H1 (cell line): ENCODE measurements at regions not wholly inside any gene's neighbourhood (a gene's known extent, or its start where the extent isn't known, plus 50 kb on each side); places are given as distances from the start of the nearest gene placed in this dataset.

Experiments
- CTCF ChIA-PET: fragments of 300-600 bp; sonication (Branson Sonifier 250); formaldehyde crosslinking; loops from one replicate; lab custom pipeline; 2021; ENCODE audit not compliant: partially characterized antibody; lab: Charles Lee
- POLR2A ChIA-PET: fragments of 300-600 bp; sonication (Branson Sonifier 250); formaldehyde crosslinking; loops from one replicate; lab custom pipeline; 2021; ENCODE audit warnings: inconsistent platforms; ENCODE audit not compliant: partially characterized antibody; lab: Charles Lee
- DNase-seq, 2 experiments: peaks; one replicate each; pipeline versions ENCODE4 v3.0.0 to v3.0.0-alpha.2; 2010 to 2022; ENCODE audit warnings: low spot score in 2 of 2, low read depth in 1 of 2, mixed read lengths in 1 of 2
- FAIRE-seq: peaks from 2 replicates; lab custom pipeline; 2011; peaks lifted over from hg19 to GRCh38; lab: Jason Lieb, UNC
- H2AFZ ChIP-seq: 2 replicates; pipeline ENCODE4 v1.8.1; 2012; ENCODE audit warnings: low read length, inconsistent platforms
- H2AK5ac ChIP-seq: 2 replicates; pipeline ENCODE4 v1.6.1; 2013; ENCODE audit warnings: low read depth, low read length
- H2BK120ac ChIP-seq: replicated peaks from 2 replicates; pipeline ENCODE3; 2013; ENCODE audit warnings: low read depth, low read length, inconsistent platforms
- H2BK12ac ChIP-seq: 2 replicates; pipeline ENCODE4 v1.6.1; 2013; ENCODE audit warnings: low read depth, low read length
- H2BK15ac ChIP-seq: 2 replicates; pipeline ENCODE4 v1.6.1; 2013; ENCODE audit warnings: low read length
- H2BK20ac ChIP-seq: 2 replicates; pipeline ENCODE4 v1.6.1; 2013; ENCODE audit warnings: low read length
- H2BK5ac ChIP-seq: 2 replicates; pipeline ENCODE4 v1.6.1; 2013; ENCODE audit warnings: low read depth, low read length
- H3K14ac ChIP-seq: 2 replicates; pipeline ENCODE4 v1.6.1; 2013; ENCODE audit warnings: inconsistent platforms; ENCODE audit not compliant: insufficient read length
- H3K18ac ChIP-seq: 2 replicates; pipeline ENCODE4 v1.6.1; 2013; ENCODE audit warnings: low read length; ENCODE audit errors: extremely low read depth
- H3K23ac ChIP-seq: 2 replicates; pipeline ENCODE4 v1.6.1; 2013; ENCODE audit warnings: inconsistent platforms; ENCODE audit not compliant: insufficient read length
- H3K23me2 ChIP-seq: 2 replicates; pipeline ENCODE4 v1.6.1; 2013; ENCODE audit warnings: low read depth, low read length
- H3K27ac ChIP-seq: 2 replicates; pipeline ENCODE4 v1.6.1; 2011; ENCODE audit warnings: low read depth, low read length, inconsistent platforms
- H3K27me3 ChIP-seq, 4 experiments: replicated peaks in 1 of 4; 1 replicate in 1 of 4; 2 replicates in 3 of 4; pipeline versions ENCODE4 v1.6.1 to v1.8.1; 2011 to 2013; ENCODE audit warnings: low read length in 3 of 4, mild to moderate bottlenecking in 3 of 4, inconsistent platforms in 2 of 4, mixed read lengths in 2 of 4, moderate library complexity in 1 of 4; ENCODE audit not compliant: control insufficient read depth in 3 of 4, insufficient read depth in 3 of 4; ENCODE audit errors: extremely low read depth in 1 of 4
- H3K36me3 ChIP-seq, 4 experiments: 2 replicates each; pipeline versions ENCODE4 v1.6.1 to v1.8.1; 2011 to 2013; ENCODE audit warnings: mild to moderate bottlenecking in 4 of 4, low read length in 3 of 4, moderate library complexity in 2 of 4, control low read depth in 1 of 4, inconsistent platforms in 1 of 4; ENCODE audit not compliant: insufficient read depth in 4 of 4, control insufficient read depth in 2 of 4
- H3K4ac ChIP-seq: replicated peaks from 2 replicates; pipeline ENCODE3; 2013; ENCODE audit warnings: low read length, low read depth, mixed read lengths, inconsistent platforms; ENCODE audit not compliant: insufficient read length
- H3K4me1 ChIP-seq, 4 experiments: replicated peaks in 1 of 4; 1 replicate in 1 of 4; 2 replicates in 3 of 4; pipeline versions ENCODE4 v1.6.1 to v1.8.1; 2011 to 2013; ENCODE audit warnings: low read length in 3 of 4, inconsistent platforms in 2 of 4, mixed read lengths in 1 of 4; ENCODE audit not compliant: insufficient read depth in 4 of 4, control insufficient read depth in 3 of 4
- H3K4me2 ChIP-seq, 2 experiments: 2 replicates each; pipeline versions ENCODE4 v1.6.1 to v1.8.1; 2011 to 2013; ENCODE audit warnings: low read depth in 2 of 2, low read length in 2 of 2, control low read depth in 1 of 2, inconsistent platforms in 1 of 2, mild to moderate bottlenecking in 1 of 2; ENCODE audit not compliant: insufficient read depth in 1 of 2
- H3K4me3 ChIP-seq, 4 experiments: fragments of 200-600, 300-600 bp in 1 of 4; sonication (generic), shearing (Covaris generic), sonication (Bioruptor Twin) in 1 of 4; 2 replicates each; pipeline versions ENCODE4 v1.5.1 to v1.8.1; 2011 to 2016; ENCODE audit warnings: low read length in 4 of 4, low read depth in 3 of 4, control low read depth in 2 of 4, inconsistent platforms in 2 of 4, mild to moderate bottlenecking in 2 of 4, mixed read lengths in 1 of 4, moderate library complexity in 1 of 4; ENCODE audit not compliant: insufficient read depth in 2 of 4; ENCODE audit errors: extremely low read depth in 1 of 4
- H3K56ac ChIP-seq: replicated peaks from 2 replicates; pipeline ENCODE3; 2013; ENCODE audit warnings: low read depth, mild to moderate bottlenecking, mixed read lengths, low read length, inconsistent platforms; ENCODE audit not compliant: insufficient read length
- H3K79me1 ChIP-seq: 2 replicates; pipeline ENCODE4 v1.6.1; 2013; ENCODE audit warnings: low read depth, low read length, control low read depth
- H3K79me2 ChIP-seq, 2 experiments: 2 replicates each; pipeline versions ENCODE4 v1.6.1 to v1.8.1; 2012 to 2013; ENCODE audit warnings: low read length in 2 of 2, mild to moderate bottlenecking in 2 of 2, inconsistent platforms in 1 of 2; ENCODE audit not compliant: insufficient read depth in 2 of 2, control insufficient read depth in 1 of 2
- H3K9ac ChIP-seq, 4 experiments: replicated peaks in 1 of 4; 1 replicate in 1 of 4; 2 replicates in 3 of 4; pipeline versions ENCODE4 v1.6.1 to v1.8.1; 2011 to 2013; ENCODE audit warnings: low read depth in 3 of 4, low read length in 3 of 4, control low read depth in 2 of 4, mild to moderate bottlenecking in 2 of 4, moderate library complexity in 2 of 4, inconsistent platforms in 1 of 4; ENCODE audit errors: extremely low read depth in 1 of 4
- H3K9me3 ChIP-seq, 2 experiments: 2 replicates each; pipeline versions ENCODE4 v1.6.1 to v1.8.1; 2012 to 2013; ENCODE audit warnings: mild to moderate bottlenecking in 2 of 2, moderate library complexity in 2 of 2, control low read depth in 1 of 2, inconsistent platforms in 1 of 2, low read depth in 1 of 2, low read length in 1 of 2, mixed read lengths in 1 of 2; ENCODE audit not compliant: insufficient read depth in 2 of 2
- H4K20me1 ChIP-seq, 2 experiments: replicated peaks in 1 of 2; 2 replicates each; pipeline versions ENCODE3 to v1.8.1; 2011 to 2013; ENCODE audit warnings: inconsistent platforms in 2 of 2, low read length in 2 of 2, mild to moderate bottlenecking in 1 of 2; ENCODE audit not compliant: insufficient read depth in 2 of 2, control insufficient read depth in 1 of 2
- H4K5ac ChIP-seq: 2 replicates; pipeline ENCODE4 v1.6.1; 2013; ENCODE audit warnings: low read length, low read depth, mixed read lengths, inconsistent platforms; ENCODE audit not compliant: insufficient read length
- H4K8ac ChIP-seq: 2 replicates; pipeline ENCODE4 v1.8.0; 2013; ENCODE audit warnings: mild to moderate bottlenecking, moderate library complexity, low read length, inconsistent platforms; ENCODE audit not compliant: insufficient read depth; ENCODE audit errors: extremely low read depth
- H4K91ac ChIP-seq: replicated peaks from 2 replicates; pipeline ENCODE3; 2013; ENCODE audit warnings: low read length, mixed read lengths, inconsistent platforms; ENCODE audit not compliant: insufficient read length
- ATF3 ChIP-seq: IDR thresholded peaks from 2 replicates; pipeline ENCODE4 v1.6.1; 2011; ENCODE audit warnings: low read depth, mild to moderate bottlenecking, low read length; ENCODE audit not compliant: insufficient read depth
- CHD2 ChIP-seq: IDR thresholded peaks from 2 replicates; pipeline ENCODE4 v1.6.1; 2012; ENCODE audit warnings: low read length, improper control_type of control experiment
- GABPA ChIP-seq: IDR thresholded peaks from 2 replicates; pipeline ENCODE4 v1.6.1; 2011; ENCODE audit warnings: mild to moderate bottlenecking, low read length, moderate library complexity, borderline replicate concordance; ENCODE audit not compliant: insufficient read depth
- KDM1A ChIP-seq: fragments of 200-600, 300-600 bp; sonication (generic); IDR thresholded peaks from 2 replicates; pipeline ENCODE4 v1.7.1; 2016; ENCODE audit warnings: mild to moderate bottlenecking, low read length, borderline replicate concordance
- KDM5A ChIP-seq: fragments of 200-600 bp; IDR thresholded peaks from 2 replicates; pipeline ENCODE4 v1.7.1; 2012; ENCODE audit warnings: mild to moderate bottlenecking, low read length, inconsistent platforms, mixed read lengths
- MAFK ChIP-seq: IDR thresholded peaks from 2 replicates; pipeline ENCODE4 v1.6.1; 2012; ENCODE audit warnings: low read depth, mild to moderate bottlenecking, improper control_type of control experiment, low read length
- POLR2A ChIP-seq, 2 experiments: IDR thresholded peaks; 1 replicate in 1 of 2; 2 replicates in 1 of 2; pipeline ENCODE4 v1.6.1; 2011; ENCODE audit warnings: low read depth in 2 of 2, low read length in 2 of 2, mild to moderate bottlenecking in 2 of 2; ENCODE audit errors: control extremely low read depth in 1 of 2
- POLR2AphosphoS5 ChIP-seq: IDR thresholded peaks from 2 replicates; pipeline ENCODE4 v1.6.1; 2011; ENCODE audit warnings: low read depth, low read length
- RNF2 ChIP-seq: fragments of 200-900, 300-1000 bp; sonication (generic); IDR thresholded peaks from 2 replicates; pipeline ENCODE4 v1.7.1; 2016; ENCODE audit warnings: borderline replicate concordance, low read depth, mild to moderate bottlenecking, antibody characterized with exemption, low read length; ENCODE audit not compliant: poor library complexity, severe bottlenecking; ENCODE audit errors: missing control alignments
- SIN3A ChIP-seq, 2 experiments: IDR thresholded peaks in 1 of 2; conservative IDR thresholded peaks in 1 of 2; 2 replicates each; pipeline ENCODE4 v1.6.1; 2011 to 2012; ENCODE audit warnings: low read length in 2 of 2, improper control_type of control experiment in 1 of 2, low read depth in 1 of 2, mild to moderate bottlenecking in 1 of 2
- SP1 ChIP-seq: IDR thresholded peaks from 2 replicates; pipeline ENCODE4 v1.6.1; 2011; ENCODE audit warnings: low read depth, low read length
- SRF ChIP-seq: IDR thresholded peaks from 2 replicates; pipeline ENCODE4 v1.6.1; 2011; ENCODE audit warnings: mild to moderate bottlenecking, low read depth, low read length, moderate library complexity
- ZNF274 ChIP-seq: IDR thresholded peaks from 2 replicates; pipeline ENCODE4 v1.7.0; 2012; ENCODE audit warnings: low read length, borderline replicate concordance; ENCODE audit errors: extremely low read depth
- WGBS, 2 experiments: shearing (Covaris generic) in 1 of 2; methylation state at CpG; one replicate each; pipeline versions ENCODE4 v1.1.6 to v1.1.7; 2013 to 2015; ENCODE audit warnings: low lambda C conversion rate in 2 of 2, mixed read lengths in 2 of 2, inconsistent platforms in 1 of 2, low coverage in 1 of 2, missing lambda C conversion rate in 1 of 2; ENCODE audit not compliant: insufficient replicate concordance in 2 of 2, insufficient coverage in 1 of 2, insufficient read length in 1 of 2; ENCODE audit errors: extremely low coverage in 1 of 2, missing lambda C conversion rate in 1 of 2; 5-methylcytosine and 5-hydroxymethylcytosine counted together
- TF ChIP-seq, protein P1 (sequence below): IDR thresholded peaks from 2 replicates; pipeline ENCODE4 v1.6.1; 2012; ENCODE audit warnings: inconsistent platforms

DNA sequence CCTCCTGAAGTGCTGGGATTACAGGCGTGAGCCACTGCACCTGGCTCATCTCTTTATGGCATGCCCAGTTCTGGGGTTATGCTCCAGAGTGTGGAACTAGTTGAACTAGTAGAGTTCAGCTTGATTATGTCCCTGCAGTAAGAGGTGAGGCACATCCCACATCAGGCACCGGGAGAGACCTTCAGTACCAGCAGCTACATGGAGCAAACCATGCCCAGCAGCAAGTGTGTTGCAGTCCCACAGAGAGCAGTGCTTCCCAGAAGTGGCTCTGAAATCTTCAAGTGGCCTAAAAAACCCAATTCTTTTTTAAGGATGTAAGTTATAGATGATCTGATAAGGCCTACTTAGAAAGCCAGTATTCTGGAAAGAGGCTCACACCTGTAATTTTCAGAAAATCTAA is 331.9 kb upstream of the PRKCQ start:
- Histone ChIP-seq H3K79me1 (no peaks in the 10 kb centered on the region), H3K27ac (no peak overlapping the region), H3K23ac (no peak overlapping the region), H2BK20ac (no peak overlapping the region), H2BK15ac (no peak overlapping the region), H3K27me3 (no peaks in the 10 kb centered on the region), H3K9me3 (no peaks in the 10 kb centered on the region; a peak in 1 of 4 replicates), H4K91ac (no peak overlapping the region), H3K4me1 (no peaks in the 10 kb centered on the region), H4K20me1 (no peaks in the 10 kb centered on the region), H2AFZ (no peak overlapping the region), H2BK5ac (no peak overlapping the region), H3K23me2 (peaks cover 2% of the 10 kb centered on the region; the same call in 1 of the 2 replicates), H3K4me3 (no peak overlapping the region), H2BK12ac (no peak overlapping the region), H4K5ac (no peak overlapping the region), H3K36me3 (no peaks in the 10 kb centered on the region), H3K56ac (no peak overlapping the region), H2AK5ac (no peak overlapping the region), H3K4me2 (no peak overlapping the region), H3K79me2 (no peaks in the 10 kb centered on the region), H3K14ac (no peak overlapping the region), H3K4ac (no peak overlapping the region), H2BK120ac (no peak overlapping the region), H3K9ac (no peak overlapping the region), H4K8ac (no peak overlapping the region), H3K18ac (no peak overlapping the region)
- FAIRE-seq: no peak
- CTCF ChIA-PET: interaction anchor here (1.6 to 1.8 kb wide), 2 partner anchors 13 to 34 kb away, joined by 3 to 4 read pairs; no protein-coding TSS in a partner anchor
- WGBS, 2 experiments: 83% methylated on average over 2 of the region's 2 CpGs; no CpG with 5 or more reads in 1 of the 2 experiments
- POLR2A ChIA-PET: no interaction called here
- no peak for DNase-seq
- TF ChIP-seq KDM5A (no peak), SIN3A (conservative IDR thresholded peaks at IDR 0.05 in 1 of 2, IDR thresholded peaks at IDR 0.05 in 1 of 2; ENCODE audit: low read depth in 1 of 2, low read length in 2 of 2) (no peak), ATF3 (no peak), SRF (no peak), ZNF274 (no peak), GABPA (no peak), POLR2AphosphoS5 (no peak), SP1 (no peak), CHD2 (no peak), MAFK (no peak), RNF2 (no peak), POLR2A (IDR thresholded peaks at IDR 0.05; ENCODE audit: control extremely low read depth in 1 of 2, low read depth in 2 of 2, low read length in 2 of 2) (no peak), KDM1A (no peak)
- TF ChIP-seq, protein P1, sequence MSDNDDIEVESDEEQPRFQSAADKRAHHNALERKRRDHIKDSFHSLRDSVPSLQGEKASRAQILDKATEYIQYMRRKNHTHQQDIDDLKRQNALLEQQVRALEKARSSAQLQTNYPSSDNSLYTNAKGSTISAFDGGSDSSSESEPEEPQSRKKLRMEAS: no peak
